Breast epithelium (tissue), 4 donors: ENCODE measurements at regions not wholly inside any gene's neighbourhood (a gene's known extent, or its start where the extent isn't known, plus 50 kb on each side); places are given as distances from the start of the nearest gene placed in this dataset.

Experiments
- DNase-seq, 2 donors: peaks; one replicate each; pipeline ENCODE4 v3.0.0-alpha.2; 2019; ENCODE audit warnings: low spot score in 2 of 2
- H3K27ac ChIP-seq, 2 donors: fragments of 200-600 bp; sonication (generic) in 1 of 2; one replicate each; pipeline ENCODE4 v1.5.1; 2016 to 2019; ENCODE audit warnings: mild to moderate bottlenecking in 1 of 2
- H3K27me3 ChIP-seq, 2 donors: fragments of 200-600 bp; sonication (generic) in 1 of 2; one replicate each; pipeline versions ENCODE4 v1.5.1 to v1.6.0; 2017 to 2019; ENCODE audit warnings: control low read depth in 1 of 2, mild to moderate bottlenecking in 1 of 2
- H3K36me3 ChIP-seq: fragments of 200-600 bp; one replicate; pipeline ENCODE4 v1.5.1; 2019
- H3K4me1 ChIP-seq, 2 donors: fragments of 200-600 bp; sonication (generic); one replicate each; pipeline ENCODE4 v1.5.1; 2016 to 2019; ENCODE audit warnings: control low read depth in 1 of 2
- H3K4me3 ChIP-seq, 3 donors: fragments of 200-600 bp; sonication (generic); 1 replicate in 2 of 3; 2 replicates in 1 of 3; pipeline ENCODE4 v1.5.1; 2016 to 2019; ENCODE audit warnings: mild to moderate bottlenecking in 3 of 3, moderate library complexity in 2 of 3
- H3K9me3 ChIP-seq, 2 donors: fragments of 200-600 bp; sonication (generic) in 1 of 2; one replicate each; pipeline ENCODE4 v1.5.1; 2016 to 2019; ENCODE audit warnings: control low read depth in 1 of 2
- CTCF ChIP-seq, 3 donors: fragments of 450-650 bp; IDR thresholded peaks; one replicate each; pipeline ENCODE4 v1.5.1; 2016 to 2017; ENCODE audit warnings: antibody characterized with exemption in 3 of 3, mild to moderate bottlenecking in 3 of 3, moderate library complexity in 3 of 3
- POLR2A ChIP-seq: fragments of 450-650 bp; IDR thresholded peaks from one replicate; pipeline ENCODE4 v1.6.1; 2016; ENCODE audit warnings: antibody characterized with exemption, mild to moderate bottlenecking, moderate library complexity
- POLR2AphosphoS5 ChIP-seq, 3 donors: sonication (generic); formaldehyde crosslinking; IDR thresholded peaks; one replicate each; pipeline ENCODE4 v1.6.1; 2017; ENCODE audit warnings: antibody characterized with exemption in 3 of 3
- intact Hi-C: fragments of 100-400 bp; cut with DNase I; formaldehyde crosslinking; loops from one replicate; pipeline ENCODE4 v1.15.1; 2023; ENCODE audit warnings: low total_unique reads

GRCh38 chr21:28106370-28106890, 886.2 kb downstream of the LTN1 start:
- intact Hi-C loops = no loop called here
- Histone ChIP-seq H3K4me1 (no peaks in the 10 kb centered on the region), H3K4me3 (no peak overlapping the region), H3K9me3 (no peaks in the 10 kb centered on the region), H3K36me3 (no peaks in the 10 kb centered on the region), H3K27ac (no peak overlapping the region), H3K27me3 (peaks cover 0 to 4% of the 10 kb centered on the region in 2 donors)
- TF ChIP-seq CTCF (IDR thresholded peaks at IDR 0.05) (no peak), POLR2A (no peak), POLR2AphosphoS5 (IDR thresholded peaks at IDR 0.05) (no peak)
- DNase-seq = no peak

- Histone ChIP-seq H3K27ac (no peak overlapping the region), H3K4me3 (no peak overlapping the region), H3K9me3 (no peaks in the 10 kb centered on the region), H3K4me1 (no peaks in the 10 kb centered on the region), H3K27me3 (peaks cover 0 to 4% of the 10 kb centered on the region in 2 donors), H3K36me3 (no peaks in the 10 kb centered on the region)
- DNase-seq = no peak
- intact Hi-C loops = no loop called here
- TF ChIP-seq POLR2AphosphoS5 (IDR thresholded peaks at IDR 0.05) = no peak
- TF ChIP-seq CTCF (IDR thresholded peaks at IDR 0.05) = no peak
- no peak for TF ChIP-seq POLR2A
These were observed 888.3 kb downstream of the LTN1 start for GRCh38 chr21:28104346-28104745.

GRCh38 chr21:28100366-28100765, 892.3 kb downstream of the LTN1 start:
- no peak for DNase-seq
- Histone ChIP-seq H3K27me3 (no peaks in the 10 kb centered on the region), H3K4me3 (no peak overlapping the region), H3K36me3 (no peaks in the 10 kb centered on the region), H3K27ac (no peak overlapping the region), H3K9me3 (no peaks in the 10 kb centered on the region), H3K4me1 (no peaks in the 10 kb centered on the region)
- intact Hi-C loops = no loop called here
- TF ChIP-seq POLR2A = no peak
- TF ChIP-seq POLR2AphosphoS5 (IDR thresholded peaks at IDR 0.05) = no peak
- TF ChIP-seq CTCF (IDR thresholded peaks at IDR 0.05) = no peak

- intact Hi-C loops = no loop called here
- Histone ChIP-seq H3K27me3 (no peaks in the 10 kb centered on the region), H3K36me3 (no peaks in the 10 kb centered on the region), H3K4me3 (no peak overlapping the region), H3K9me3 (no peaks in the 10 kb centered on the region), H3K4me1 (no peaks in the 10 kb centered on the region), H3K27ac (no peak overlapping the region)
- TF ChIP-seq POLR2A (no peak), POLR2AphosphoS5 (IDR thresholded peaks at IDR 0.05) (no peak)
- DNase-seq = no peak
These were observed 893.5 kb downstream of the LTN1 start for GRCh38 chr21:28099001-28099705.

GRCh38 chr21:28091466-28091865, 901.2 kb downstream of the LTN1 start:
- H3K9me3 ChIP-seq = no peaks in the 10 kb centered on the region
- DNase-seq = no peak
- H3K36me3 ChIP-seq = no peaks in the 10 kb centered on the region
- intact Hi-C loops = no loop called here
- TF ChIP-seq POLR2A = no peak
- no peak for TF ChIP-seq CTCF (IDR thresholded peaks at IDR 0.05)
- no peak for TF ChIP-seq POLR2AphosphoS5 (IDR thresholded peaks at IDR 0.05)
- H3K27ac ChIP-seq = no peak overlapping the region
- no peaks in the 10 kb centered on the region for H3K4me1 ChIP-seq
- H3K27me3 ChIP-seq = no peaks in the 10 kb centered on the region
- no peak overlapping the region for H3K4me3 ChIP-seq
